ENCODE measurements at regions not wholly inside any gene's neighbourhood (a gene's known extent, or its start where the extent isn't known, plus 50 kb on each side); places are given as distances from the start of the nearest gene placed in this dataset.
A peak's percentile ranks its signal among the peaks of the same experiment; 100 is the strongest.

DNA sequence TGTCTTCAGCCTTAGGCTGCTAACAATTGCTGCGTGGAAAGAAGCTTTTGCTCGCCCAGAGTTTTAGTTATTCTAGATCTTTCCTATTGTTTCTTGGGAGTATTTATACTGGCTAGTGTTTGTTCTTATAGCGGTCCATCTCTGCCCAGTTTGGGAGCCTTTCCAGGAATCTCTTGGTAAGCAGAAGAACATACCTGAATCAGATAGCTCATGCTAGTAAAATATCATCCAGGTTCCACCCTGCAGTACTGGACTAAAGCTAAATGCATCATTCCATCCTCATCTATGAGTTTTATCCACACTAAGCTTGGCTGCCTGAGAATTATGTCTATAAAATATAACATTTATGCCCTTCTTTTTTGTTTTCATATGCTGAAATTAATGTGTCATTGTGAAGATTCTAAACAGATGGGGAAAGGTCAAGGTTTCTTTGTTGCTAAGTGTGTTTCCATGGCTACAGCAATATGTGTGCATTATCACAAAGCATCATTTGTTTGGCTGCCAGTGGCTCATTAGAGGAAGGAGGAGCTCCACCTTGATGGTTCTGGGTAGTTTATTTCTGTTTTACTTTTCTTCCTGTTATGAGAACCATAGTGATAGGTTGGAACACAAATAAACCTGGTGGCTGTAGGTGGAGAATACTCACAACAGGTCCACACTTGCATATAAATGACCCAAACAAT, 182.8 kb downstream of the PIK3C3 start:
- Histone ChIP-seq H3K27me3 (ENCODE audit: insufficient read depth, insufficient read length) (no peaks in the 10 kb centered on the region), H3K9me3 (ENCODE audit: insufficient read depth, low read length) (peaks cover 15% of the 10 kb centered on the region; the same call in 1 of the 2 replicates), H3K36me3 (ENCODE audit: insufficient read depth, insufficient read length, low read length) (no peaks in the 10 kb centered on the region), H3K9ac (ENCODE audit: insufficient read length, low read depth) (no peak overlapping the region), H3K4me1 (ENCODE audit: insufficient read depth, insufficient read length) (no peaks in the 10 kb centered on the region), H3K4me3 (ENCODE audit: insufficient read length, low read depth) (no peak overlapping the region)
- DNase-seq (ENCODE audit: low read depth, low spot score): no peak
- TF ChIP-seq ZNF274 (IDR thresholded peaks at IDR 0.05; ENCODE audit: low read depth, low read length): no peak
- no peak for TF ChIP-seq SUZ12 (IDR thresholded peaks at IDR 0.05; ENCODE audit: extremely low read depth, insufficient read depth, insufficient read length)
- no peak for TF ChIP-seq YY1 (IDR thresholded peaks at IDR 0.05; ENCODE audit: insufficient read depth, insufficient read length)

DNA sequence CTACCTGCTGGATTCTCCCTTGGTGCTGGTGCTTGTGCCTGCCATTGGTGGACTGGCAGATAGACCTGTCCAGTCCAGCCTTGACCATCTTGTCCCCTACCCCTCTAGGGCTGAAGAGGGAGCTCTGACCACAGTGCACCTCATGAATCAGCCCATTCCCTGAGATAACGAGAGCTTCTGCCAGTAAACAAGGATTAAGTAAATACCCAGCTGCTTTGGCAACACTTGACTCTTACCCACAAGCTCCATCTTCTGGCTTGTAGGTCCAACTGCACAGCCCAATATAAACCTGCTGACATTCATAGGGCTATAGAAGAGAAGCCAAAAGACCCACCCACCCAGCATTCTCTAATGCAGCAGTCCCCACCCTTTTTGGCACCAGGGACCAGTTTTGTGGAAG, 186.4 kb downstream of the PIK3C3 start:
- Histone ChIP-seq H3K9ac (ENCODE audit: insufficient read length, low read depth) (no peak overlapping the region), H3K4me3 (ENCODE audit: insufficient read length, low read depth) (no peak overlapping the region), H3K27me3 (ENCODE audit: insufficient read depth, insufficient read length) (no peaks in the 10 kb centered on the region), H3K36me3 (ENCODE audit: insufficient read depth, insufficient read length, low read length) (no peaks in the 10 kb centered on the region), H3K4me1 (ENCODE audit: insufficient read depth, insufficient read length) (no peaks in the 10 kb centered on the region), H3K9me3 (ENCODE audit: insufficient read depth, low read length) (peaks cover 15% of the 10 kb centered on the region; the same call in 1 of the 2 replicates)
- peak; percentile 0 for DNase-seq (ENCODE audit: low read depth, low spot score)
- TF ChIP-seq SUZ12 (IDR thresholded peaks at IDR 0.05; ENCODE audit: extremely low read depth, insufficient read depth, insufficient read length) (no peak), ZNF274 (IDR thresholded peaks at IDR 0.05; ENCODE audit: low read depth, low read length) (no peak), YY1 (IDR thresholded peaks at IDR 0.05; ENCODE audit: insufficient read depth, insufficient read length) (no peak)

DNA sequence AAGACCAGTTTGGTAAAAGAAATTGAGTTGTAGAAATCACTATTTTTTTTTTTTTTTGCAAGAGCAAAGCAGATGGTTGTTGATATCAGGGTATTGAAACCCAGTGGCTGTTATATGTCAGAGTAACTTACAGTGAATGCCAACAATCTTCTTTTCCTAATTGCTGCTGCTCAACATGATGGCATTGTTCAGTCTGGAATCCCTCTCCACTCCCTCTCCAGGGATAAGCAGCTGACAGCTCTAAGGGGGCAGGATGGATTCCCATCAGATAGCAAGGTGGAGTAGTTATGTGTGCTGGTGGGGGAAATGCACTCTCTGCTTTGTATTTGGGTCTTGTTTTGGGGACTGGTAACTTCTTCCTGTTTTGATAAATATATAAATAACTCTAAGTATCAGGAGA, 200.0 kb downstream of the PIK3C3 start:
- Histone ChIP-seq H3K9ac (ENCODE audit: insufficient read length, low read depth) (no peak overlapping the region), H3K4me1 (ENCODE audit: insufficient read depth, insufficient read length) (no peaks in the 10 kb centered on the region), H3K27me3 (ENCODE audit: insufficient read depth, insufficient read length) (no peaks in the 10 kb centered on the region), H3K36me3 (ENCODE audit: insufficient read depth, insufficient read length, low read length) (no peaks in the 10 kb centered on the region), H3K9me3 (ENCODE audit: insufficient read depth, low read length) (no peaks in the 10 kb centered on the region), H3K4me3 (ENCODE audit: insufficient read length, low read depth) (no peak overlapping the region)
- TF ChIP-seq ZNF274 (IDR thresholded peaks at IDR 0.05; ENCODE audit: low read depth, low read length) (no peak), SUZ12 (IDR thresholded peaks at IDR 0.05; ENCODE audit: extremely low read depth, insufficient read depth, insufficient read length) (no peak), YY1 (IDR thresholded peaks at IDR 0.05; ENCODE audit: insufficient read depth, insufficient read length) (no peak)
- no peak for DNase-seq (ENCODE audit: low read depth, low spot score)

DNA sequence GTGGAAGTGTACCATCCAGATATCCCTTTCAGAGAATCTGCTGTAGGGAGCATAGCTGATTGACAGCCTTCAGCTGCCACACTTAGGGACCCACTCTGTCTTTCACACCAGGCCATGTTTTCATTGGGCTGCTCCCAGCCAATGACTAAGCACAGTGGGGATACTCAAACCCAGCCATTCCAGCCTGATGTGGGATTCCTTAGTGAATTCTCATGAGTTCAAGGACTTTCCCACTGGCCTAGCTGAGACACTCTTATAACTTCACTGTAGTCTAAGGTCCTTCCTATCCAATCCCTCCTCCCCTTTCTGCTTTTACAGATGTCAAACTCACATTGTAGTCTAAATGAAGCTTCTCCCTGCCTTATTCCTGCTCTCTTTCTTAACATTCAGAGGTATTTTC, 201.2 kb downstream of the PIK3C3 start:
- no peak for DNase-seq (ENCODE audit: low read depth, low spot score)

DNA sequence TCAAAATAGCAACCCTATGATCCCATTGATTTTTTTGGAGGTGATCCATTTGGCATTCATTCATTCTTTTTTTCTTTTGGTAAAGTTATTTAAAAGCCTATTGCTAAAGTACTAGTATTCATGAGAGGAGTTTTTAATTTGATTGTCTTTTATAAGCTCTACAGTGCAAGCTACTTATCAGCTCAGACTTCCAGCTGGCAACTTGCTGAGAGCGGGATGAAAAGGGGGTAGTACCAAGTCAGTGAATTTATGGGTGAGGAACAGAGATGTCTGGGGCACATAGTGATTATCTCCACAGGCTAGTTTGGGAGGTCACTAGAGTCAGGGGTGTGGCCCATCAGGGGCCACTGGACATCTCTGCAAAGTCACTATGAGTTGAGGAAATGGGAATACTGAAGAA, 202.4 kb downstream of the PIK3C3 start:
- H3K9ac ChIP-seq (ENCODE audit: insufficient read length, low read depth): no peak overlapping the region
- H3K36me3 ChIP-seq (ENCODE audit: insufficient read depth, insufficient read length, low read length): no peaks in the 10 kb centered on the region
- H3K27me3 ChIP-seq (ENCODE audit: insufficient read depth, insufficient read length): no peaks in the 10 kb centered on the region
- no peak for DNase-seq (ENCODE audit: low read depth, low spot score)
- H3K4me3 ChIP-seq (ENCODE audit: insufficient read length, low read depth): no peak overlapping the region
- no peak for TF ChIP-seq SUZ12 (IDR thresholded peaks at IDR 0.05; ENCODE audit: extremely low read depth, insufficient read depth, insufficient read length)
- no peaks in the 10 kb centered on the region for H3K4me1 ChIP-seq (ENCODE audit: insufficient read depth, insufficient read length)
- H3K9me3 ChIP-seq (ENCODE audit: insufficient read depth, low read length): no peaks in the 10 kb centered on the region

More for the DNA sequence above, 201.2 kb downstream of the PIK3C3 start:
- Histone ChIP-seq H3K27me3 (ENCODE audit: insufficient read depth, insufficient read length) (no peaks in the 10 kb centered on the region), H3K4me3 (ENCODE audit: insufficient read length, low read depth) (no peak overlapping the region), H3K9ac (ENCODE audit: insufficient read length, low read depth) (no peak overlapping the region), H3K4me1 (ENCODE audit: insufficient read depth, insufficient read length) (no peaks in the 10 kb centered on the region), H3K36me3 (ENCODE audit: insufficient read depth, insufficient read length, low read length) (no peaks in the 10 kb centered on the region), H3K9me3 (ENCODE audit: insufficient read depth, low read length) (no peaks in the 10 kb centered on the region)
- TF ChIP-seq ZNF274 (IDR thresholded peaks at IDR 0.05; ENCODE audit: low read depth, low read length) (no peak), YY1 (IDR thresholded peaks at IDR 0.05; ENCODE audit: insufficient read depth, insufficient read length) (no peak), SUZ12 (IDR thresholded peaks at IDR 0.05; ENCODE audit: extremely low read depth, insufficient read depth, insufficient read length) (no peak)

DNA sequence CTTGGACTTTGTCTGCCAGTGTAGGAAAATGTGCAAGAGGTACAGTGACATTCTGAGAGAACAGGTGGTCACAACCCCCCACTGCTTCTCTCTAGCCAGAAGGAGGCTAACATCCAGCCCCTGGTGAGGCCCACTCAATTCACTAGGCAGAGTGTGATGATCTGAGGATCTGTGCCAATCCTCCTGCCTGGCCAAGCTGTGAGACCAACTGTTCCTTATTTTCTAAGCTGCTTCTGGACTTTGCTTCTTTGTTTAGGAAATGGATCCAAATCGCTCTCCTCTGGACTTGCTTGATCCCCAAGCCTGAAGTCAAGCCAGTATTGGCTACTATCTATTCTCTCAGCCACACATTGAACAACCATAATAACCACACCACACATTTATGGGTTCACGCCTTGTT, 202.8 kb downstream of the PIK3C3 start:
- TF ChIP-seq SUZ12 (IDR thresholded peaks at IDR 0.05; ENCODE audit: extremely low read depth, insufficient read depth, insufficient read length) (no peak), YY1 (IDR thresholded peaks at IDR 0.05; ENCODE audit: insufficient read depth, insufficient read length) (no peak), ZNF274 (IDR thresholded peaks at IDR 0.05; ENCODE audit: low read depth, low read length) (no peak)

DNA sequence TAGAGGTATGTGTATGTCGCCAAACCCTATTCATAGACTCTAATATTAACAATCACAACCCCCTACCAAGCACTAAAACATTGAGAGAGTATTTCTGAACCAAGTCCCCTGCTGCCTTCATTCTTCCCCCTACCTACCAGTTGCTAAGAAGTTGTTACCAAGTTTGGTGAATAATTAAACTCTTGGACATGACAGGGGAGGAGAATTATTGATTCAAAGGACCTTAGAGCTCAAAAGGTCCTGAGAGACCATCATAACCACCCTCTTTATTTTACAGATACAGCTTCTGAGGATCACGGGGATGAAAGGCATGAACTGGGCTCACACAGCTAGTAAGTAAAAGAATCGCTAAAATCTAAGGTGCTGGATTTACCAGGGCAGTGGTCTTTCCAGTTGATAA, 204.1 kb downstream of the PIK3C3 start:
- Histone ChIP-seq H3K9me3 (ENCODE audit: insufficient read depth, low read length) (no peaks in the 10 kb centered on the region), H3K27me3 (ENCODE audit: insufficient read depth, insufficient read length) (no peaks in the 10 kb centered on the region), H3K4me3 (ENCODE audit: insufficient read length, low read depth) (no peak overlapping the region), H3K4me1 (ENCODE audit: insufficient read depth, insufficient read length) (no peaks in the 10 kb centered on the region), H3K36me3 (ENCODE audit: insufficient read depth, insufficient read length, low read length) (no peaks in the 10 kb centered on the region), H3K9ac (ENCODE audit: insufficient read length, low read depth) (no peak overlapping the region)
- DNase-seq (ENCODE audit: low read depth, low spot score): no peak
- TF ChIP-seq ZNF274 (IDR thresholded peaks at IDR 0.05; ENCODE audit: low read depth, low read length) (no peak), SUZ12 (IDR thresholded peaks at IDR 0.05; ENCODE audit: extremely low read depth, insufficient read depth, insufficient read length) (no peak), YY1 (IDR thresholded peaks at IDR 0.05; ENCODE audit: insufficient read depth, insufficient read length) (no peak)

More for the DNA sequence above, 202.8 kb downstream of the PIK3C3 start:
- Histone ChIP-seq H3K36me3 (ENCODE audit: insufficient read depth, insufficient read length, low read length) (no peaks in the 10 kb centered on the region), H3K4me1 (ENCODE audit: insufficient read depth, insufficient read length) (no peaks in the 10 kb centered on the region), H3K9ac (ENCODE audit: insufficient read length, low read depth) (no peak overlapping the region), H3K27me3 (ENCODE audit: insufficient read depth, insufficient read length) (no peaks in the 10 kb centered on the region), H3K9me3 (ENCODE audit: insufficient read depth, low read length) (no peaks in the 10 kb centered on the region), H3K4me3 (ENCODE audit: insufficient read length, low read depth) (no peak overlapping the region)
- no peak for DNase-seq (ENCODE audit: low read depth, low spot score)

Measured in NT2/D1 (cell line).